ENCODE measurements at regions not wholly inside any gene's neighbourhood (a gene's known extent, or its start where the extent isn't known, plus 50 kb on each side); places are given as distances from the start of the nearest gene placed in this dataset.

- no TSS peak for BruUV-seq (replicated peaks)
- Histone ChIP-seq H3K9ac (ENCODE audit: low read length) (no peak overlapping the region), H2AFZ (ENCODE audit: low read length) (no peak overlapping the region), H3K27me3 (ENCODE audit: low read length) (no peaks in the 10 kb centered on the region), H4K20me1 (ENCODE audit: low read length) (no peaks in the 10 kb centered on the region), H3K9me2 (replicated peaks; ENCODE audit: low read length) (no peaks in the 10 kb centered on the region), H3K4me3 (ENCODE audit: low read length) (no peak overlapping the region), H3K4me1 (ENCODE audit: insufficient read depth, low read length) (no peaks in the 10 kb centered on the region), H3K27ac (ENCODE audit: low read length) (no peak overlapping the region), H3F3A (ENCODE audit: low read length, unreplicated experiment) (no peaks in the 10 kb centered on the region), H3K9me3 (ENCODE audit: low read length) (no peaks in the 10 kb centered on the region), H3K79me2 (ENCODE audit: low read length) (no peaks in the 10 kb centered on the region), H3K36me3 (ENCODE audit: low read depth, low read length) (no peaks in the 10 kb centered on the region), H3K4me2 (ENCODE audit: low read length) (no peak overlapping the region)
- CTCF ChIA-PET, result no interaction called here
- TF ChIP-seq EZH2 (IDR thresholded peaks at IDR 0.05; ENCODE audit: low read length, unreplicated experiment), result no peak
- TF ChIP-seq EZH2phosphoT487 (IDR thresholded peaks at IDR 0.05; ENCODE audit: borderline replicate concordance, low read length), result no peak
- TF ChIP-seq CTCF (conservative IDR thresholded peaks at IDR 0.05; ENCODE audit: low read depth, low read length), result no peak
- intact Hi-C loops (cut with micrococcal nuclease), result no loop called here
- DNase-seq (no peak), ATAC-seq (no peak)
- POLR2A ChIA-PET (ENCODE audit: unreplicated experiment), result no interaction called here
Measured at GRCh38 chr18:40821596-40822243, 1133.3 kb upstream of the PIK3C3 start.

- Histone ChIP-seq H3K4me1 (ENCODE audit: insufficient read depth, low read length) (peaks cover 8% of the 10 kb centered on the region), H3K9me3 (ENCODE audit: low read length) (no peaks in the 10 kb centered on the region), H3F3A (ENCODE audit: low read length, unreplicated experiment) (no peaks in the 10 kb centered on the region), H3K27me3 (ENCODE audit: low read length) (no peaks in the 10 kb centered on the region), H3K9me2 (replicated peaks; ENCODE audit: low read length) (no peaks in the 10 kb centered on the region), H3K36me3 (ENCODE audit: low read depth, low read length) (no peaks in the 10 kb centered on the region), H3K4me3 (ENCODE audit: low read length) (no peak overlapping the region), H3K79me2 (ENCODE audit: low read length) (no peaks in the 10 kb centered on the region), H3K4me2 (ENCODE audit: low read length) (no peak overlapping the region), H2AFZ (ENCODE audit: low read length) (no peak overlapping the region), H3K9ac (ENCODE audit: low read length) (no peak overlapping the region), H4K20me1 (ENCODE audit: low read length) (no peaks in the 10 kb centered on the region), H3K27ac (ENCODE audit: low read length) (no peak overlapping the region)
- DNase-seq, result no peak
- BruUV-seq (replicated peaks), result no TSS peak
- TF ChIP-seq EZH2 (IDR thresholded peaks at IDR 0.05; ENCODE audit: low read length, unreplicated experiment) (no peak), EZH2phosphoT487 (IDR thresholded peaks at IDR 0.05; ENCODE audit: borderline replicate concordance, low read length) (no peak), CTCF (conservative IDR thresholded peaks at IDR 0.05; ENCODE audit: low read depth, low read length) (no peak)
- CTCF ChIA-PET, result no interaction called here
- POLR2A ChIA-PET (ENCODE audit: unreplicated experiment), result no interaction called here
- intact Hi-C loops (cut with micrococcal nuclease), result no loop called here
- no peak for ATAC-seq
Measured at GRCh38 chr18:40812981-40813515, 1142.0 kb upstream of the PIK3C3 start.

DNA sequence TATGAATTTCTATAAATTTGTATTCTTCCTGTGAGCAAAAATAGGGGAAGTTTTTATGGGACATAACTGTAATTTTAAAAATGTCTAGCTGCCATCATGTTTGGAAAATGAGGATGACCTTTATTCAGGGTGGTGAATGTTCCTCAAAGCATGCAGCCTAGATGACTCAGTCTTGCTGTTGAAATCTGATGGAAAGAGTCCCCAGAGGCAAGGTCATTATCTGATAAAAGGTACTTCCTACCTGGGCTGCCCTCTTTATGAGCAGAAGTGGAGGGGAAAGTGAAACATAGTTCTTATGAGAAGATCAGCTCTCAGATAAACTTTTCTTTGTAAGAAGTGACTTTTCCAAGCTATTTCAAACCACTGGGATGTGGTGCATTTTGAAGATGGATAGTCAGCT, 1144.7 kb upstream of the PIK3C3 start:
- no peaks in the 10 kb centered on the region for H3K27me3 ChIP-seq (ENCODE audit: low read length)
- peaks cover 8% of the 10 kb centered on the region for H3K4me1 ChIP-seq (ENCODE audit: insufficient read depth, low read length)
- H3K9me3 ChIP-seq (ENCODE audit: low read length), result no peaks in the 10 kb centered on the region
- BruUV-seq (replicated peaks), result no TSS peak
- H3F3A ChIP-seq (ENCODE audit: low read length, unreplicated experiment), result no peaks in the 10 kb centered on the region
- H3K27ac ChIP-seq (ENCODE audit: low read length), result no peak overlapping the region
- H3K9me2 ChIP-seq (replicated peaks; ENCODE audit: low read length), result no peaks in the 10 kb centered on the region
- H3K36me3 ChIP-seq (ENCODE audit: low read depth, low read length), result no peaks in the 10 kb centered on the region
- H2AFZ ChIP-seq (ENCODE audit: low read length), result no peak overlapping the region
- no peaks in the 10 kb centered on the region for H4K20me1 ChIP-seq (ENCODE audit: low read length)
- H3K4me2 ChIP-seq (ENCODE audit: low read length), result no peak overlapping the region
- no peaks in the 10 kb centered on the region for H3K79me2 ChIP-seq (ENCODE audit: low read length)
- ChIA-PET POLR2A (ENCODE audit: unreplicated experiment) (no interaction called here), CTCF (no interaction called here)
- DNase-seq, result peak; percentile 54
- ATAC-seq, result peak; percentile 69
- TF ChIP-seq EZH2phosphoT487 (IDR thresholded peaks at IDR 0.05; ENCODE audit: borderline replicate concordance, low read length) (no peak), EZH2 (IDR thresholded peaks at IDR 0.05; ENCODE audit: low read length, unreplicated experiment) (no peak), CTCF (conservative IDR thresholded peaks at IDR 0.05; ENCODE audit: low read depth, low read length) (no peak)
- intact Hi-C loops (cut with micrococcal nuclease), result no loop called here
- no peak overlapping the region for H3K9ac ChIP-seq (ENCODE audit: low read length)
- no peak overlapping the region for H3K4me3 ChIP-seq (ENCODE audit: low read length)
